ENCODE measurements at regions not wholly inside any gene's neighbourhood (a gene's known extent, or its start where the extent isn't known, plus 50 kb on each side); places are given as distances from the start of the nearest gene placed in this dataset.

DNA sequence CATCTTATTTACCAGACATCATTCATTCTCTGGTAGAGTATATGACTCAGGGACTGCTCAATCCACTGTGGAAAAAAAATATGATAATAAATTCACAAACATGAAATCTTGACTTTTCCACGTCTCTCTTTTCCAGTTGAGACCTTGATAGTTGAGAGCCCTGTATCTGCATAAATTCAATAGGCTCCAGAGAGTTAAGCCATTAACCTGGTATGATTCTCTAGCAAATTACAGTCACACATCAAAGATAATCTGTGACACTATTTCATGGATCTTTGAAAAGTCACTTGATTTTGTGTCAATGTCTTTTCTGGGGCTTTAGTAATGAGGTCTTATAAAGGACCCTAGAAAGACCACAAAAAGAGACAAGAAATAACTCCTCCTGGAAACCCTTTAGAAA, 154.2 kb upstream of the FOXG1 start:
- TF ChIP-seq EP300 (IDR thresholded peaks at IDR 0.05) (no peak), POLR2AphosphoS5 (IDR thresholded peaks at IDR 0.05) (no peak)

Measured in gastroesophageal sphincter (tissue), 2 donors.